HFFc6 (cell line): ENCODE measurements at regions not wholly inside any gene's neighbourhood (a gene's known extent, or its start where the extent isn't known, plus 50 kb on each side); places are given as distances from the start of the nearest gene placed in this dataset.

Experiments used
- DNase-seq: peaks from one replicate; pipeline ENCODE4 v3.0.0-alpha.2; 2018
- H3K27ac Mint-ChIP-seq: 2 replicates; pipeline ENCODE4 v1.8.0; 2020; ENCODE audit warnings: mild to moderate bottlenecking, mixed read lengths
- H3K27me3 Mint-ChIP-seq: 2 replicates; pipeline ENCODE4 v1.8.0; 2021; ENCODE audit warnings: mild to moderate bottlenecking, moderate library complexity, mixed read lengths; ENCODE audit not compliant: insufficient read depth
- H3K36me3 Mint-ChIP-seq: 2 replicates; pipeline ENCODE4 v1.8.0; 2021; ENCODE audit warnings: low read depth, mixed read lengths
- H3K4me1 Mint-ChIP-seq: 2 replicates; pipeline ENCODE4 v1.8.0; 2020; ENCODE audit warnings: low read depth, mixed read lengths
- H3K4me3 Mint-ChIP-seq: 2 replicates; pipeline ENCODE4 v1.8.0; 2020; ENCODE audit warnings: mild to moderate bottlenecking, moderate library complexity, mixed read lengths
- H3K9me3 Mint-ChIP-seq: 2 replicates; pipeline ENCODE4 v1.8.0; 2020; ENCODE audit warnings: mild to moderate bottlenecking, mixed read lengths
- CTCF ChIP-seq: fragments of 200-600 bp; sonication (generic); IDR thresholded peaks from 2 replicates; pipeline ENCODE4 v1.5.0; 2021; ENCODE audit warnings: antibody characterized with exemption, mild to moderate bottlenecking

- Mint-ChIP-seq H3K36me3 (no peaks in the 10 kb centered on the region), H3K27ac (no peak overlapping the region), H3K4me3 (no peak overlapping the region), H3K27me3 (no peaks in the 10 kb centered on the region), H3K9me3 (peaks cover 44% of the 10 kb centered on the region), H3K4me1 (no peaks in the 10 kb centered on the region)
- DNase-seq, result no peak
- TF ChIP-seq CTCF, result no peak
These were observed 1981.9 kb upstream of the TENM3 start for GRCh38 chr4:180261346-180261745.

GRCh38 chr4:180280076-180280475, 1963.1 kb upstream of the TENM3 start:
- DNase-seq, result no peak
- no peak for TF ChIP-seq CTCF
- no peaks in the 10 kb centered on the region for H3K4me1 Mint-ChIP-seq
- H3K27ac Mint-ChIP-seq, result no peak overlapping the region
- no peaks in the 10 kb centered on the region; the same call in 1 of the 2 replicates for H3K27me3 Mint-ChIP-seq
- no peak overlapping the region for H3K4me3 Mint-ChIP-seq
- no peaks in the 10 kb centered on the region for H3K36me3 Mint-ChIP-seq
- peaks cover 31% of the 10 kb centered on the region for H3K9me3 Mint-ChIP-seq

- H3K36me3 Mint-ChIP-seq, result no peaks in the 10 kb centered on the region
- H3K9me3 Mint-ChIP-seq, result peaks cover 35% of the 10 kb centered on the region
- no peak overlapping the region for H3K4me3 Mint-ChIP-seq
- H3K27ac Mint-ChIP-seq, result no peak overlapping the region
- TF ChIP-seq CTCF, result no peak
- DNase-seq, result no peak
- H3K4me1 Mint-ChIP-seq, result no peaks in the 10 kb centered on the region
- peaks cover 4% of the 10 kb centered on the region for H3K27me3 Mint-ChIP-seq
These were observed 1962.4 kb upstream of the TENM3 start for GRCh38 chr4:180280726-180281297.

- peaks cover 36% of the 10 kb centered on the region for H3K9me3 Mint-ChIP-seq
- no peak overlapping the region for H3K27ac Mint-ChIP-seq
- no peak for DNase-seq
- no peak for TF ChIP-seq CTCF
- no peak overlapping the region for H3K4me3 Mint-ChIP-seq
- H3K27me3 Mint-ChIP-seq, result peaks cover 4% of the 10 kb centered on the region
- H3K4me1 Mint-ChIP-seq, result no peaks in the 10 kb centered on the region
- H3K36me3 Mint-ChIP-seq, result no peaks in the 10 kb centered on the region
These were observed 1961.5 kb upstream of the TENM3 start for GRCh38 chr4:180281724-180282123.

GRCh38 chr4:180284267-180284666, 1958.9 kb upstream of the TENM3 start:
- no peak for DNase-seq
- Mint-ChIP-seq H3K27me3 (peaks cover 4% of the 10 kb centered on the region), H3K4me1 (no peaks in the 10 kb centered on the region), H3K9me3 (peaks cover 38% of the 10 kb centered on the region), H3K27ac (no peak overlapping the region), H3K4me3 (no peak overlapping the region), H3K36me3 (no peaks in the 10 kb centered on the region)
- no peak for TF ChIP-seq CTCF

- Mint-ChIP-seq H3K4me3 (no peak overlapping the region), H3K27ac (no peak overlapping the region), H3K27me3 (peaks cover 4% of the 10 kb centered on the region), H3K9me3 (peaks cover 44% of the 10 kb centered on the region), H3K36me3 (no peaks in the 10 kb centered on the region), H3K4me1 (no peaks in the 10 kb centered on the region)
- no peak for TF ChIP-seq CTCF
- no peak for DNase-seq
These were observed 1957.4 kb upstream of the TENM3 start for GRCh38 chr4:180285796-180286195.
